NCI-H524 (cell line): ENCODE measurements at regions not wholly inside any gene's neighbourhood (a gene's known extent, or its start where the extent isn't known, plus 50 kb on each side); places are given as distances from the start of the nearest gene placed in this dataset.

Experiments used
- DNase-seq, 2 experiments: peaks; one replicate each; lab custom pipeline; 2025; lab: John Stamatoyannopoulos, UW

DNA sequence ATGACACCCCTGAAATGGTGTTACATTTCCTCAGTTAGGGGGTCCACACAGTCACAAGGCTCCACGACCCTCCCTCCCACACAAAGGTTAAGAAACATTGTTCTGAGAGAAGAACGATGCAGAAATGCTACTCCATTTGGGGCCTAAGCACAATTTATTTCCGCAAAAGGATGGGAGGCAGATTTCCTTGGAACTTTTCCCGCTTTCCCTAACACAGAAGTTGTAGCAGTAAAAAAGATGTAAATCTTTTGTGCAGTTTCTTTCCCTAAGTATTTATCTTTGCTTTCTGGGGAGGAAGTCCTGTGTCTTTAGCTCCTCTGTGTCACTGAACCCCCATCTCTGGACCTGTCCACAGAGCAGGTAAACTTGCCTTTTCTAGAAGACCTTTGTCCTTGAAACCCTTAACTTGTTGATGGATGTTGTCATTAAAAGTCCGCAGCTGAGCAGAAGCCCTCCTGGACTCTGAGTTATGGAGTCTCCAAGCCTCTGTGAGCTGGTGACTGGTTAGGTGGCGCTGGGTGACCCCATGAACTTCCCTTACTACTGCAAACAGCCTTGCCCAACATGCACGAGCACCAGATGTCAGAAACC is 67.2 kb upstream of the SHISA3 start:
- no peak for DNase-seq

DNA sequence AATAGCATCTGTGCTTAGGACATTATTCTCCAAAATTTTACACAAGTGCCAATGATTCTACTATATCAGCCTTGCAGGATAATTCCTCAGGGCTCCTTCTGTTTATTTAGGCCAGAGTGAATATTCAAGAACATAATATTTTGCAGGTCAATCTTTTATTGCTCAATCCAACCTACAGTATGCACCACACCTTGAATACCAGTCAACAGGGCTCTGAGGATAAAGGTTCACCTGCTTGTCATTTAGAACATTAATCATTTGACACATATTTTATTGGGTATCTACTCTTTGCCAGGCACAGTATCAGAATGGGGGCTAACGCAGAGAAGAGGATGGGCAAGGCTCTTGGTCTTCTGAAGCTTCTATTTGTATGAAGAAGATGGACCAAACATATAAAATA is 66.2 kb upstream of the SHISA3 start:
- DNase-seq = no peak

GRCh38 chr4:42331914-42332368 is 65.3 kb upstream of the SHISA3 start:
- no peak for DNase-seq

GRCh38 chr4:42339935-42340406 is 57.3 kb upstream of the SHISA3 start:
- no peak for DNase-seq

DNA sequence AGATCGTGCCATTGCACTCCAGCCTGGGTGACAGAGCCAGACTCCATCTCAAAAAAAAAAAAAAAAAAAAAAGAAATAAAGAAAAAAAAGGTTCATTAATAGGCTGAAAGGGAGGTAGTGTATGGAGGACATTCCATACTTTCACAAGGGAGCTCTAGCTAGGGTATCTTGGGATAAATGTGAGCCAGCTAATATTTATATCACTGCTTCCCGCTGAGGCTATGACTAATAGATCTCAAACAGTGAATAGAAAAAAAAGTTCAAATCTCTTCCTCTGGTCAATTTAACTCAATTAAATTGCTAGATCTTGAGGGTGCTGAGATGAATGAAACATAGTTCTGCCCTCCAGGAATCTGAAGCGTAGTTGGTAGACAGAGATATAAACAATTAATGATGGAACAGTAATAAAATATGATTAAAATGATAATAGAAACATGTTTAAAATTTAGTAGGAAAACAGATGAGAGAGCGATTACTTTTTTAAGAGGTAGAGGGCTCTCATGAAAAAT is 55.7 kb upstream of the SHISA3 start:
- no peak for DNase-seq

GRCh38 chr4:42342459-42342858 is 54.8 kb upstream of the SHISA3 start:
- no peak for DNase-seq

DNA sequence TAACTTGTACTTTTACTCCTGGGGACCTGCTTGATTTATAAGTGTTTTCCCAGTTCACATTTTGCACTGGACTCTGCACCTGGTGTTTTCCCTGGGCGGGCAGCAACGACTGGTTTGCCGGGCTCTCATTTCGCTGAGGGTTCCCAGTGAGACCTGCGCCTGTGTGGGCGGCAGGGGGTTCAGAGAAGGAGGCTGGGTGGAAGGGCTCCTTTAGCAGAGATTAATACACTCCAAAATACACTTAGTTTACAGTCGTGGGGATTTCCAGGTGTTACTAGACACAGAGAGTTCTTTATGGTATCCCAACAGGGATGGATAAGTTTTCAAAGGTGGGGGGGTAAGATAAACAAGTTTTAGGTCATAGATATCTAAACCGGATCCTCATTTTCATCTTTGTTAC is 53.0 kb upstream of the SHISA3 start:
- DNase-seq = no peak

- no peak for DNase-seq
Observed at GRCh38 chr4:42344749-42345148, 52.5 kb upstream of the SHISA3 start.

DNA sequence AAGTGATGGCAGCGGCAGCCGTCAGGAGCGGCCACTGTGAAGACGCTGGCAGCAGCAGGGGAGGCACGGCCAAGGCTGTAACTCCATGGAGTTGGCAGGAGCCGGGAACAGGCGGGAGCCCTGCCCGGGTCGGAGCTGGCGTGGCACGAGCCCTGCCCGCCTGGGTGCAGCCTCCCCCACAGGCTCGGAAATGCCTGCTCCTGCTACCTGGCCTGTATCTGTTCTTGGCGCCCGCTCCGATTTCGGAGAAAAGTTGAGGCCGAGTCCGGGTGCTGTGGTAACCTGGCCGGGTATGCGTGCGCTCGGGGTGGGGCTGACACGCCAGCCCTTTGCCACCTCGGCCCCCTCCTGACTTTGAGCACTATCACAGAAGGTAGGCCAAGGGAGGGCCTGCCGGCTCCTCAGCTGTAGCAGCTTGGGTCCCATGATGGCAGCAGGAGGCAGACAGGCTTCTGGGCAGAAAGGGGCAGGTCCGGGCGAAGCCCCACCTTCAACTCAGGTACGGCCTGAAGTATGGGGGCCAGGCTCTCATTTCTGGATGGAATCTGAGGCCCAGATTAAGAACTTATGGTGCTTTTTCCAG is 51.2 kb upstream of the SHISA3 start:
- no peak for DNase-seq

DNA sequence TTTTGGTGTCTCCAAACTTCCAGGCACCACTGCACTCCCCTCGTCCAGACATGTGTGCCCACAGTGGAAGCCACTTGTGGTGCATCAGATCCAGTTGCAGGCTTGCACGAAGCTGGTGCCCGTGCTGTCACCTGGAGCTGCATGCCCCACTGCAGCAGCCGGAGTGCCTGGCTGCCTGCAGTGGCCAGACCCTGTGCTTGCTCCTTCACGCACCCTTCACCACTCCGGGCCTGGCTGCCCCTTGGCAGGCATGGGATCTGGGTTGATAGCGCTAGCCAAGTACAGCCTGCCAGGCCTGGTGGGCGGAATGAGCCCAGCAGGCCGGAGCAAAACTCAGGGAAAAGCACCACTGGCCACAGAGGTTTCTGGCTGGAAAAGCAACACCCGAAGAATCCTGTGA is 50.2 kb upstream of the SHISA3 start:
- no peak for DNase-seq
